ENCODE measurements at regions not wholly inside any gene's neighbourhood (a gene's known extent, or its start where the extent isn't known, plus 50 kb on each side); places are given as distances from the start of the nearest gene placed in this dataset.

GRCh38 chr3:177878957-177879356 is 657.3 kb upstream of the KCNMB2 start:
- Histone ChIP-seq H3K14ac (ENCODE audit: insufficient read length) (no peak overlapping the region), H3K4me3 (ENCODE audit: extremely low read depth in 1 of 4, insufficient read depth in 2 of 4, low read depth in 3 of 4, low read length in 4 of 4) (no peak overlapping the region), H3K9ac (replicated peaks in 1 of 4; ENCODE audit: extremely low read depth in 1 of 4, low read depth in 3 of 4, low read length in 3 of 4) (no peak overlapping the region), H3K79me2 (ENCODE audit: control insufficient read depth in 1 of 2, insufficient read depth in 2 of 2, low read length in 2 of 2) (no peaks in the 10 kb centered on the region), H3K27ac (ENCODE audit: low read depth, low read length) (no peak overlapping the region), H2BK5ac (ENCODE audit: low read depth, low read length) (no peak overlapping the region), H3K23ac (ENCODE audit: insufficient read length) (no peak overlapping the region), H3K23me2 (ENCODE audit: low read depth, low read length) (no peaks in the 10 kb centered on the region), H3K9me3 (ENCODE audit: insufficient read depth in 2 of 2, low read depth in 1 of 2, low read length in 1 of 2) (no peaks in the 10 kb centered on the region), H3K4ac (replicated peaks; ENCODE audit: insufficient read length, low read depth, low read length) (no peak overlapping the region), H2AK5ac (ENCODE audit: low read depth, low read length) (no peak overlapping the region), H3K36me3 (ENCODE audit: control insufficient read depth in 2 of 4, insufficient read depth in 4 of 4, low read length in 3 of 4) (no peaks in the 10 kb centered on the region), H2AFZ (ENCODE audit: low read length) (peak overlapping the region; percentile 34; the same call in 1 of the 2 replicates), H4K91ac (replicated peaks; ENCODE audit: insufficient read length, low read length) (no peak overlapping the region), H3K27me3 (replicated peaks in 1 of 4; ENCODE audit: control insufficient read depth in 3 of 4, extremely low read depth in 1 of 4, insufficient read depth in 3 of 4, low read length in 3 of 4) (no peaks in the 10 kb centered on the region), H3K79me1 (ENCODE audit: low read depth, low read length) (no peaks in the 10 kb centered on the region), H2BK120ac (replicated peaks; ENCODE audit: low read depth, low read length) (no peak overlapping the region), H2BK12ac (ENCODE audit: low read depth, low read length) (no peak overlapping the region), H2BK20ac (ENCODE audit: low read length) (no peak overlapping the region), H3K18ac (ENCODE audit: extremely low read depth, low read length) (no peak overlapping the region), H2BK15ac (ENCODE audit: low read length) (no peak overlapping the region), H4K8ac (ENCODE audit: extremely low read depth, insufficient read depth, low read length) (no peak overlapping the region), H4K5ac (ENCODE audit: insufficient read length, low read depth, low read length) (no peak overlapping the region), H3K4me2 (ENCODE audit: insufficient read depth in 1 of 2, low read depth in 2 of 2, low read length in 2 of 2) (no peak overlapping the region), H3K56ac (replicated peaks; ENCODE audit: insufficient read length, low read depth, low read length) (no peak overlapping the region), H4K20me1 (replicated peaks in 1 of 2; ENCODE audit: control insufficient read depth in 1 of 2, insufficient read depth in 2 of 2, low read length in 2 of 2) (no peaks in the 10 kb centered on the region), H3K4me1 (replicated peaks in 1 of 4; ENCODE audit: control insufficient read depth in 3 of 4, insufficient read depth in 4 of 4, low read length in 3 of 4) (no peaks in the 10 kb centered on the region)
- FAIRE-seq: no peak
- ChIA-PET CTCF (ENCODE audit: partially characterized antibody) (interaction anchor here (0.6 to 0.8 kb wide), 2 partner anchors 9 kb away, joined by 3 read pairs; no protein-coding TSS in a partner anchor), POLR2A (ENCODE audit: partially characterized antibody) (no interaction called here)
- TF ChIP-seq MAX (IDR thresholded peaks at IDR 0.05): no peak
- no peak for TF ChIP-seq CBX5 (IDR thresholded peaks at IDR 0.05; ENCODE audit: low read depth, low read length)
- no peak for TF ChIP-seq TCF12 (IDR thresholded peaks at IDR 0.05; ENCODE audit: low read depth, low read length)
- no peak for TF ChIP-seq FOSL1 (IDR thresholded peaks at IDR 0.05; ENCODE audit: insufficient read depth, low read depth, low read length)
- TF ChIP-seq PHF8 (conservative IDR thresholded peaks at IDR 0.05; ENCODE audit: low read depth, low read length): no peak
- no peak for TF ChIP-seq CTBP2 (IDR thresholded peaks at IDR 0.05; ENCODE audit: borderline replicate concordance, insufficient read depth, insufficient read length, low read length)
- TF ChIP-seq RAD21 (IDR thresholded peaks at IDR 0.05 in 1 of 2, conservative IDR thresholded peaks at IDR 0.05 in 1 of 2; ENCODE audit: low read depth in 2 of 2, low read length in 2 of 2): no peak
- no peak for TF ChIP-seq POU5F1 (IDR thresholded peaks at IDR 0.05; ENCODE audit: low read depth, low read length)
- no peak for TF ChIP-seq CBX8 (IDR thresholded peaks at IDR 0.05; ENCODE audit: borderline replicate concordance, low read depth, low read length)
- TF ChIP-seq CEBPB (IDR thresholded peaks at IDR 0.05; ENCODE audit: low read depth, low read length): no peak
- TF ChIP-seq, protein P1, sequence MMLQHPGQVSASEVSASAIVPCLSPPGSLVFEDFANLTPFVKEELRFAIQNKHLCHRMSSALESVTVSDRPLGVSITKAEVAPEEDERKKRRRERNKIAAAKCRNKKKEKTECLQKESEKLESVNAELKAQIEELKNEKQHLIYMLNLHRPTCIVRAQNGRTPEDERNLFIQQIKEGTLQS (IDR thresholded peaks at IDR 0.05; ENCODE audit: insufficient read depth, low read depth, low read length): no peak
- no peak for TF ChIP-seq POLR2A (IDR thresholded peaks at IDR 0.05; ENCODE audit: control extremely low read depth in 1 of 2, low read depth in 2 of 2, low read length in 2 of 2)
- no peak for TF ChIP-seq TEAD4 (IDR thresholded peaks at IDR 0.05; ENCODE audit: low read depth, low read length)
- 92% methylated on average over 4 of the region's 4 CpGs; no CpG with 5 or more reads in 1 of the 2 experiments for WGBS, 2 experiments (ENCODE audit: extremely low coverage in 1 of 2, insufficient coverage in 1 of 2, insufficient read length in 1 of 2, insufficient replicate concordance in 2 of 2, low coverage in 1 of 2, low lambda C conversion rate in 2 of 2, missing lambda C conversion rate in 1 of 2)
- no peak for DNase-seq (ENCODE audit: low read depth in 1 of 2, low spot score in 2 of 2)
